SK-MEL-5 (cell line): ENCODE measurements at regions not wholly inside any gene's neighbourhood (a gene's known extent, or its start where the extent isn't known, plus 50 kb on each side); places are given as distances from the start of the nearest gene placed in this dataset.
"Not testable (repeated sequence)": the region's sequence is repeated elsewhere in the genome, so short reads cannot be mapped to it uniquely, and the experiment has no call there.

Experiments
- DNase-seq: peaks from one replicate; pipeline ENCODE4 v3.0.0-alpha.2; 2016; ENCODE audit warnings: low read depth, low spot score
- in situ Hi-C: cut with HindIII; loops from 2 replicates; pipeline ENCODE4 v1.10.0; 2016; ENCODE audit warnings: low sequenced_read_pairs, high pct_unique_total_duplicates, low pct_unique_long_range_greater_than_20kb

DNA sequence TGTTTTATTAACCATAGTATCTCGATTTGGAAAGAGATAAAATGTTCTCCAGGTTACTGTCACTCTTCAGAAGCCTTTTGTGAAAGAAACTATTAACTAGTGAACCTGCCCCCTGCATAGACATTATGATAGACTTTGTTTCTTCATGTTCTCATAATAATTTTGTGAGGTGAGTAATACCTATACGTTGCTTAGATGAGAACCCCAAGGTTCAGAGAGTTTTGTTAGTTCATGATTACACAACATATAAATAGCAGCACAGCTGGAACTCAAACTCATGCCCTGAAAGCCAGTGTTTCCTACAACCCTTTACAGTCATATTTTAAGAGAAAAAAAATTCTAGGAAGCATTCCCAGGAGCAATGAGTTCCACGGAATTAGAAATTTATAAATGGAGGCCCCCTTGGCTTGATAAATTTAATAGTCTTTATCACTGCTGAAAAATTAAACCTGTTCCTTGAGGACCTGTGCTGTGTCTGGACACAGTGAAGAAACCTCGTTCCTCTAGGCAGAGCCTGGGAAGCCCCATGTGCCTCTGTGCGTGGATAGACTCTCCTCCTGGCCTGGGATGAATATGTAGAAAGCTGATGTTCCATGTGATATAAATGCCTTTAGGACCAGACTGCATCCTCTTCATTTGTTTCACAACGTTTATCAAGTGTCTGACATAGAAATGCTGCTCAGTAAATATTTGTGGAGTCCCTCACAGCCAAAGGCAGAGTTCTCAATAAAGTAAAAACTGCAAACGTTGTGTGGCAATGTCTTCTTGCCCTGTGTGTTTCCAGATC is 1257.0 kb upstream of the GYPC start:
- in situ Hi-C loops, result no loop called here
- DNase-seq, result no peak

DNA sequence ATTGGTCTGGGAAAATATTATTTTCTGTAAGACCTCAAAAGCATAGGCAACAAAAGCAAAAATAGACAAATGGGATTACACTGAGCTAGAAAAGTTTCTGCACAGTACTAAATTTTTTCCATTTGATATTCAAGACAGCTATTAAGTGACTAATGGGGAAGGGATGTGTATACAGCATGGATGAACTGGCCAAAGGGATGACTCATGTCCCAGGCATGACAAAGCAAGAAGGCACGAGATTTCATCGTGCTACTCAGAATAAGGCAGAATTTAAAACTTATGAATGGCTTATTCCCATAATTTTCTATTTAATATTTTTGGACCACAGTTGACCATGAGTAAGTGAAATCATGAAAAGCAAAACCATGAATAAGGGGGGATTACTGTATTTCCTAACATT is 1250.1 kb upstream of the GYPC start:
- DNase-seq, result peak; percentile 7
- in situ Hi-C loops, result no loop called here

DNA sequence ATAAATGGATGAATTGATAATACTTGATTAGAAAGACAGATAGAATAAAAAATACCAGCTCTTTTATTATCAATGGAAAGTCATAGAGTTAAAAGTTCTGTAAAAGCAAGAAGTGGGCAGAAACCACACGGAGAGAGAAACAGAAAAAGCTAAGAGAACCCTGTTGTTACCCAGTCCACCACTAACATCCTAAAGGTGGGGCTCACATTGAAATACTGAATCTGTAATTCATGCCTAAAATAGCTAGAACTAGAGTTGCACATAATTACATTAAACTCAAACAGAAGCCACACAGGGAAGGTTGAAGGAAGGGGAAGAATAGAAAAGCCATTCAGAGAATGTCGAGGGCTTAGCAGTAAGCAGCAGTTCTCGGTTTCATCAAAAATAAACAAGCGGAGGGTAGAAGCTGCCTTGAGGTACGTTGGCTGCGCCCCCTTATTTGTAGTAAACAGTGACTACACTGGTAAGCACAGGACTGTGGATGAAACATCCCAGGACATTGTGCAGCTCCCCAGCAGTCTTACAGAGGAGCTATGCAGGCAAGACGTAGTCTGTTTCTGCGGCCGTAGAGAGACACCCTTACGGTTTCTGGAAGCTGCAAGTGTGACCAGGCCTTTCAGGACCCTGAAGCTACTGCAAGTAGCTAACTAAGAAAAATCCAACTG is 1247.0 kb upstream of the GYPC start:
- in situ Hi-C loops, result no loop called here
- no peak for DNase-seq

DNA sequence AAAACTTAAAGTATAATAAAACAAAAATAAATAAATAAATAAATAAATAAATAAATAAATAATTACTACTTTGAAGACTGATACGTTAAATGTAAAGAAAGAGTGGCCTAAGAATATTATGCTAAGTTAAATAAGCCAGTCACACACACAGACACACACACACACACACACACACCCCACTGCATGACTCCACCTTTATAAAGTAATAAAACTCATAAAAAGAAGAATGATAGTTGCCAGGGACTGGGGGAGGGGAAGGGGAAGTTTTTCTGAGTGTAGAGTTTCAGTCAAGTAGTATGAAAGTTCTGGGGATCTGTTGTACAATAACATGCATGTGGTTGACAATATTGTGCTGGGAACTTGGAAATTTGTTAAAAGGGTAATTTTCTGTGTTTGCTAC is 1237.5 kb upstream of the GYPC start:
- in situ Hi-C loops, result no loop called here
- no peak for DNase-seq

DNA sequence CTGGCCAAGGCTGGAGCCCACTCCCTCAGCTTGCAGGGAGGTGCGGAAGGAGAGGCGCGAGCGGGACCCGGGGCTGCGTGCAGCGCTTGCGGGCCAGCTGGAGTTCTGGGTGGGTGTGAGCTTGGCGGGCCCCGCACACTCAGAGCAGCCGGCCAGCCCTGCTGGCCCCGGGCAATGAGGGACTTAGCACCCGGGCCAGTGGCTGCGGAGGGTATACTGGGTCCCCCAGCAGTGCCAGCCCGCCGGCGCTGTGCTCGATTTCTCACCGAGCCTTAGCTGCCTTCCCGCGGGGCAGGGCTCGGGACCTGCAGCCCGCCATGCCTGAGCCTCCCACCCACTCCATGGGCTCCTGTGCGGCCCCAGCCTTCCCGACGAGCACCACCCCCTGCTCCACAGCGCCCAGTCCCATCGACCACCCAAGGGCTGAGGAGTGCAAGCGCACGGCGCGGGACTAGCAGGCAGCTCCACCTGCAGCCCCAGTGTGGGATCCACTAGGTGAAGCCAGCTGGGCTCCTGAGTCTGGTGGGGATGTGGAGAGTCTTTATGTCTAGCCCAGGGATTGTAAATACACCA is 1233.7 kb upstream of the GYPC start:
- in situ Hi-C loops, DNase-seq: not testable (repeated sequence)

DNA sequence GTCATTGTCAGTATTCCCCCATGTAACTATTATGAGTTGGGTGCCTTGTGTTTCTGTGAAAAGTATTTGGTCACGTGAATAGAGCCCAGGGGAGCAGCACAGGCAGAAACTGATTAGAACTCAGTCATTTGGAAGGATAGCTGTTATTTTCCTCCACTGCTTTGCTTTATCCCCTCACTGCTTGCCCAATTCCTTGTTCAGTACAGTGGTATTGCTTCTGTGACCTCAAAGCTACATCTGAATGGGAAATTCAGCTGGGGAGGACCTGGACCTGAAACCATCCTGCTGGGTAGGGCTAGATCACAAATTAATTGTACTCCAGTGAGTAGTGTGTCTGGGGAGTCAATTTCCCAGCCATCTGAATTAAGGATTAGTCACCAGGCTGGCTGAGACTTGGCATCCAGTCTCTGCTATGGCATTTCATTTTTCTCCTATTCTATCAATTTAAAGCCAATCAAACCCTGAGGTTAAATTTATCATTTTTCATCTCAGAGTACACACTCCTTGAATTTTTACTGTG is 1231.6 kb upstream of the GYPC start:
- in situ Hi-C loops, result no loop called here
- no peak for DNase-seq

DNA sequence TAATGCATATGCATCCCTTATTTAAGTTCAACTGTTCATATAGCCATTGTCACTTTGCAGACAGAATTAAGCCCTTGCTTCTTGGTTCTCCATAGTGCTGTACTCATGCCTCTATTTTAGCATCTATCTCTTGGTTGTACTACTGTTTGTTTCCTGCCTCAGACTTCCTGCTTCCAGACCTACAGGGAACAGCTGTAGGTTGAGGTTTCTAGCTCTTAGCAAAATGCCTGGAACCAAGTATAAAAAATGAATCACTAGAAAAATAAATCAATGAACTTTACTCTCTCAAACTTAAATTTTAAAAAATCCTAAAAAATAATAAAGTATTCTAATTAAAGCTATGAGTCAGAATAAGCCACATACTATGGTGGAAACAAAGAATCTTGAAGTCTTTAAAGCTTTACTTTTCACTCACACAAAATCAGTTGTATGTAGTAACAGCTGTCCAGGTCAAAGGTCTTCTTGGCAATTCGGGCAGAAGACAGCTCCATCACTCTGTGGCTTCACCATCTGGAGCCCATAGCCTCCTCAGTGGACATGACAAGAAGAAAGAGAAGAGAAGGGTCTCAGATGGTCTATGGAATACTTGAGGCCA is 1228.1 kb upstream of the GYPC start:
- DNase-seq, result no peak
- in situ Hi-C loops, result no loop called here

DNA sequence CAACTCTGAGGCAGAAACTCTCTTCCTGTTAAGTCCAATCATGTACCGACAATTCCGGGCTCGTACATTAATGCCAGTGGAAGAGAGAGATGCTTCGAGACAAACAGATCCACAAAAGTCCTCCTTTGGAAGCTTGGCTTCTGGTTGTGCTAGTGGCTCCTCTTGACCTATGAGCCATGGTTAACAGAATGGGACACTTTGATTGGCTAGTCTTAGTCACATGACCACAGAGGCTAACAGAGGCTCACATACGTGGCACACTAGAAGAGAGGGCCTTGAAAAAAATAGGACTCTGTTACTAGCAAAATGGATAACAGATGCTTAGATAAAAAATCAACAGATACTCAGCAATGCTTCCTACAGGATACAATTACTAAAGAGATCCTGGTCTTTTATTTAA is 1211.9 kb upstream of the GYPC start:
- DNase-seq, result no peak
- in situ Hi-C loops, result no loop called here

DNA sequence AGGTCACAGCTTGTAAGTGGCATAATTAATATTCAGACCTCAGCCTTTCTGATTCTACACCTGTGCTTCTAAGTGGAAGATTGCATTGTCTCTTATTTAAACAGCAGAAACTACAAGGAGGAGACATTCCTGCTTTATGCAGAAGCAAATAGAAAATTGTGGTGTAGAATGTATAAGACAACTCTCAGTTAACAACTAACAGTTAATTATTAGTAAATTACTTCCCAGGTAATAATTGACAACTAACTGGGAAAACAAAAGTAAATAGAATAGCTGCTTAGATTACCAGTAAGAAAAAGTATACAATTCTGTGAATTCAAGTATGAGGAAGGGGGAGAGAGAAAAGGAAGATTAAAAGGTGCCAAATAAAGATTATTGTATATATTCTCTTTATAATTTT is 1210.5 kb upstream of the GYPC start:
- no peak for DNase-seq
- in situ Hi-C loops, result no loop called here

DNA sequence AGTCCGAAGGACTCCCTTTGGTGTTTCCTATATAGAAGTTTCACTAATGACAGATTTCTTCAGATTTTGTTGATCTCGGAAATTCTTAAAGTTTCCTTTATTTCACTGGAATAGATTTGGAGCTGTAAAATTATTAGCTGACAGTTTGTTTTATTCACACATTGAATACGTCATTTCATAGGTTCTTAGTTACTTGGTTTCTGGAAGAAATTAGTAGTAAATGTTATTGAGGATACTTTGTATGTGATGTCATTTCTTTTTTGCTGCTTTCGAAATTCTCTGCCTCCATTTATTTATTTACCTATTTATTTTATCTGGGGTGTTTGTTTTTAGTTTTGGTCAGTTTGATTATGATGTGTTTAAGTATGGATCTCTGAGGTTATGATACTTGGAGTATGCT is 1205.9 kb upstream of the GYPC start:
- in situ Hi-C loops, result no loop called here
- no peak for DNase-seq

DNA sequence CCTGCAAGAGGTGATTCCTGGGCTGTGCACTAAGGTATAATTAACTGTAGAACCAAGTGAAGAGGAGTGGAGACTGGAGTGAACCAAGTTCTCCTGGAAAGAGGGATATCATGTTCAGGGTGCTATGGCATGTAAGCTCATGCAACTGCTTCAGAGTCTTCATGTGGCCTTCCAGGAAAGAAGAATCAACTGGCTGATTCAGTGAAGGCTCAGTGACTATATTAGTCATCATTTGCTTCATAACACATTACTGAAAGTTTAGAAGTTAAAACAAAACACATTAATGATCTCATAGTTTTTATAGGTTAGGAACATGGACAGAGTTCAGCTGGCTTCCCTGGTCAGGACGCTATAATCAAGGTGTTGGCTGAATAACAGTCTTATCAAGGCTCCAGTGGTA is 1200.8 kb upstream of the GYPC start:
- no peak for DNase-seq
- in situ Hi-C loops, result no loop called here

DNA sequence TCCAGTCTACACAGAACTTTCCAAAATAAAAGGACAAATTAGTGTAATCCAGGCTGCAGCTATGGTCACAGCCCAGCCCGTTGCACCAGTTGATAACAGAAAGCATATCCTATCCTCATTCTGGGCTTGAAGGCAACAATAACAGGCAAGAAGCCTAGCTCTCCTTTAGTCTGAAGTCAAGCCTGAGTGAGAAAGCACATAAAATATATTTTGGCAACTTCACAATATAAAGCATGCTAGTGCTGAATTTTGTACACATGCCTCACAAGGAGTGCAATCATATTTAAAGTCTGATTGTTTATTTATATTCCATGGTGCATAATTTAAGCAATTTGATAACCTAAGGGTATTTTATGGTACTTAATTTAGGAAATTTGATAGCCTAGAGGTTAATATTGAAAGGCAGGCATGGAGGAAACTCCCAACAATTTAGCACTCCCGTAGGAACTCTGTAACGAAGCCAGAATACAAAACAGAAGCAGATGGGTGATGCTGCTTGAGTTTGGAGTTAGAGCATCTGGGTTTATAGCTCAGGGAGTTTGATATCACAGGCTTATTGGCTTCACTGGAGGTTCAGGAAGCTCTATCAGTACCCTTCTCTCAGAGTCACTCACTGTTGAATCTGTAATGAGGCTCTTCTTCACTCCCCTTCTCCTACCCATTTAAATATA is 1199.1 kb upstream of the GYPC start:
- in situ Hi-C loops, result no loop called here
- DNase-seq, result no peak

DNA sequence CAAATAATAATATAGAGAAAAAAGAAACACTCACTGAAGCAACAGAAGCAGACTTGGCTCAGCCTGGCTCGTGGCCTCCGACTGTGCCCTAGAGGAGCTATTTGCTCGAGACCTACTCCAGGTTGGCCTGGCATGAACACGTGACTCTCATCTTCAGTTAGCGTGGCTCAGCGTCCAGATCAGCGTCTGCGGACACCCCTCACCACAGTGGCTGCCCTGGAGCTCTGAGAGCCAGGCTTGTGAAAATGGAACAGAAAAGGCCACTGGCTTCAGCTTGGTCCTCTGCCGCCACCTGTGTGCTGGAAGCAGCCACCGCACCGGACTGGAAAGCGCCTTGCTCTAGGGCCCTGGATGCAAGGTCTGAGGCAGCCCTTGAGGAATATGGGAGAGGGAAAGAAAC is 1184.0 kb upstream of the GYPC start:
- in situ Hi-C loops, result no loop called here
- peak; percentile 15 for DNase-seq

DNA sequence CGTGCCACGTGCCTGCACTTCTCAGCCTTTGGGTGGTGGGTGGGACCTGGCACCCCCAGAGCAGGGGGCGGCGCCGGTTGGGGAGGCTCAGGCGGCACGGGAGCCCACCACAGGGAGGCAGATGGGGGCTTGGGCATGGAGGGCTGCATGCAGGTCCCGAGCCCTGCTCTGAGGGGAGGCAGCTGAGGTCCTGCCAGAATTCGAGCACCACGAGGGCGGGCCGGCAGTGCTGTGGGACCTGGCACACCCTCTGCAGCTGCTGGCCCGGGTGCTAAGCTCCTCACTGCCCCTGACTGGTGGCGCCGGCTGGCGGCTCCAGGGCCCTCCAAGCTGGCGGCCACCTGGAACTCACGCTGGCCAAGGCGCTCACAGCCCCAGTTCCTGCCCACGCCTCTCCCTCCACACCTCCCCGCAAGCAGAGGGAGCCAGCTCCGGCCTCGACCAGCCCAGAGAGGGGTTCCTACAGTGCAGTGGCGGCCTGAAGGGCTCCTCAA is 1176.8 kb upstream of the GYPC start:
- in situ Hi-C loops, result no loop called here
- no peak for DNase-seq

DNA sequence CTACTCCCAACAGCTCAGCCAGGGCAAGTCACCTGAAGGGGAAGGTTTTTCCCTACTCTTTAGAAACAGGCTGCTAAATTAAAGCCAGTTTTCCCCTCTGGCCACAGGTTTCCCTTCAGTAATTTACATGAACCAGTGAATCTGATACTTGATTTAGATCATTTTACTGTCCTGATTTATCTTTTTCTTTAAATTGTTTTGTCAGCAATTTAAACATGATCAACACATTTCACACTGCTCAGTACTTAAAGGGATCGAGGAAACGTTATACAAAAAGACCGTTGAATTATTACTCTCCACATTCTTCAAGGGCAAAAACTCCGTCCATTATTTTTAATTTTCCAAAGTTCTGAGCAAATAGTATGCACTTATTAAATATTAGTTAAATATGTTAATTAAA is 1165.7 kb upstream of the GYPC start:
- DNase-seq, result no peak
- in situ Hi-C loops, result no loop called here

DNA sequence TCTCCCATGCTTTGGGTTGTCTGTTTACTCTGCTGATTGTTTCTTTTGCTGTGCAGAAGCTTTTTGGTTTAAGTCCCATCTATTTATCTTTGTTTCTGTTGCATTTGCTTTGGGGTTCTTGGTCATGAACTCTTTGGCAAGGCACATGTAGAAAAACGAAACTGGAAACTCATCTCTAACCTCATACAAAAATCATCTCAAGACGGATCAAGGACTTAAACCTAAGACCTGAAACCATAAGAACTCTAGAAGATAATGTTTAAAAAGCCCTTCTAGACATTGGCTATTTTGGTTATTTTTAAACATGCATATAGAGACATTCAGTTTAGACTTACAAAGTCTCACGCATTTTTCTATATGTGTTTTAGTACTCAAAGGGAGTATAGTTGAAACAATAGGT is 1164.3 kb upstream of the GYPC start:
- no peak for DNase-seq
- in situ Hi-C loops, result no loop called here

DNA sequence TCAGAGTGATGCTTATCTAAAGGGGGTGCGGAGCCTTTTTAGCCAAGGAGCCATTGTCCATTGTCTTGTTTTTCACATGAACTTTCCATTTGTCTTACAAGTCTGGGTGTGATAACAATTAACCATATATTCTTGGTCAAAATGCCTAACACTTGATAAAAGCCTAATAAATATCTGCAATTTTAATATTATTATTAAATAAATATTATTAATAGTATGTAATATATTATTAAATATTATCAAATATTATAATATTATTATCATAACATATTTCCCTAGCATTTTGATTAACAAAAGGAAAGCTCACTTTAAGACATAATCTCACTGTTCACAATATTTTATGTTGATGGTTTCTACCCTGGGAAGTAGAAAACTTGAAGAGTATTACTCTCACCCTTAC is 1143.6 kb upstream of the GYPC start:
- in situ Hi-C loops, result no loop called here
- no peak for DNase-seq
